ENCODE measurements at regions not wholly inside any gene's neighbourhood (a gene's known extent, or its start where the extent isn't known, plus 50 kb on each side); places are given as distances from the start of the nearest gene placed in this dataset.

- TF ChIP-seq CTCF (IDR thresholded peaks at IDR 0.05) (no peak), POLR2A (IDR thresholded peaks at IDR 0.05) (no peak)
- Histone ChIP-seq H3K27ac (no peak overlapping the region), H3K27me3 (no peaks in the 10 kb centered on the region), H3K4me3 (no peak overlapping the region), H3K36me3 (no peaks in the 10 kb centered on the region), H3K9me3 (no peaks in the 10 kb centered on the region), H3K4me1 (peaks cover 0 to 12% (median 0%) of the 10 kb centered on the region in 12 donors)
- no peak for DNase-seq
- intact Hi-C loops (cut with DNase I): no loop called here
- 55 to 68% (median 60%) methylated on average over 4 of the region's 4 CpGs for WGBS, 4 donors
- ATAC-seq: no peak
Observed at GRCh38 chr1:87583459-87583858, 254.8 kb downstream of the LMO4 start.

- Histone ChIP-seq H3K27me3 (no peaks in the 10 kb centered on the region), H3K4me3 (no peak overlapping the region), H3K36me3 (no peaks in the 10 kb centered on the region), H3K4me1 (peaks cover 0 to 12% (median 0%) of the 10 kb centered on the region in 12 donors), H3K9me3 (no peaks in the 10 kb centered on the region), H3K27ac (no peak overlapping the region)
- TF ChIP-seq POLR2A (IDR thresholded peaks at IDR 0.05): no peak
- no peak for TF ChIP-seq CTCF (IDR thresholded peaks at IDR 0.05)
- ATAC-seq (no peak), DNase-seq (no peak)
- intact Hi-C loops (cut with DNase I): no loop called here
- 61 to 74% (median 64%) methylated on average over 1 of the region's 1 CpG for WGBS, 4 donors
Observed at GRCh38 chr1:87584586-87584985, 255.9 kb downstream of the LMO4 start.

GRCh38 chr1:87586501-87586900 lies 257.8 kb downstream of the LMO4 start:
- 80 to 91% (median 84%) methylated on average over 3 of the region's 3 CpGs for WGBS, 4 donors
- TF ChIP-seq POLR2A (IDR thresholded peaks at IDR 0.05) (no peak), CTCF (IDR thresholded peaks at IDR 0.05) (no peak)
- ATAC-seq: no peak

GRCh38 chr1:87588495-87588894 lies 259.8 kb downstream of the LMO4 start:
- intact Hi-C loops (cut with DNase I): no loop called here
- Histone ChIP-seq H3K4me1 (peaks cover 0 to 12% (median 0%) of the 10 kb centered on the region in 12 donors), H3K4me3 (no peak overlapping the region), H3K9me3 (no peaks in the 10 kb centered on the region), H3K27me3 (no peaks in the 10 kb centered on the region), H3K36me3 (no peaks in the 10 kb centered on the region), H3K27ac (no peak overlapping the region)
- no peak for TF ChIP-seq CTCF (IDR thresholded peaks at IDR 0.05)
- TF ChIP-seq POLR2A (IDR thresholded peaks at IDR 0.05): no peak
- WGBS, 4 donors: 44 to 57% (median 50%) methylated on average over 4 of the region's 4 CpGs
- DNase-seq: no peak
- ATAC-seq: no peak

More at GRCh38 chr1:87586501-87586900, 257.8 kb downstream of the LMO4 start:
- no peak overlapping the region for H3K27ac ChIP-seq
- no peak overlapping the region for H3K4me3 ChIP-seq
- H3K27me3 ChIP-seq: no peaks in the 10 kb centered on the region
- DNase-seq: no peak
- intact Hi-C loops (cut with DNase I): no loop called here
- no peaks in the 10 kb centered on the region for H3K9me3 ChIP-seq
- H3K36me3 ChIP-seq: no peaks in the 10 kb centered on the region
- H3K4me1 ChIP-seq: peaks cover 0 to 12% (median 0%) of the 10 kb centered on the region in 12 donors
